Uterus (tissue), 3 donors: ENCODE measurements at regions not wholly inside any gene's neighbourhood (a gene's known extent, or its start where the extent isn't known, plus 50 kb on each side); places are given as distances from the start of the nearest gene placed in this dataset.
A peak's percentile ranks its signal among the peaks of the same experiment; 100 is the strongest.

Source experiments
- DNase-seq, 2 donors: peaks; one replicate each; pipeline ENCODE4 v3.0.0-alpha.2; 2019 to 2020
- H3K27ac ChIP-seq, 2 donors: fragments of 200-600 bp; sonication (generic); 1 replicate in 1 of 2; 2 replicates in 1 of 2; pipeline ENCODE4 v1.5.1; 2016 to 2018
- H3K27me3 ChIP-seq, 2 donors: fragments of 200-600 bp; sonication (generic); one replicate each; pipeline ENCODE4 v1.5.1; 2018 to 2019; ENCODE audit warnings: control low read depth in 1 of 2
- H3K36me3 ChIP-seq, 2 donors: fragments of 200-600 bp; sonication (generic); one replicate each; pipeline ENCODE4 v1.5.1; 2019; ENCODE audit warnings: control low read depth in 1 of 2
- H3K4me1 ChIP-seq, 2 donors: fragments of 200-600 bp; sonication (generic); one replicate each; pipeline ENCODE4 v1.5.1; 2018 to 2019; ENCODE audit warnings: control low read depth in 1 of 2
- H3K4me3 ChIP-seq, 2 donors: fragments of 200-600 bp; sonication (generic); 1 replicate in 1 of 2; 2 replicates in 1 of 2; pipeline ENCODE4 v1.5.1; 2018 to 2019; ENCODE audit warnings: mild to moderate bottlenecking in 1 of 2
- H3K9me3 ChIP-seq, 2 donors: fragments of 200-600 bp; sonication (generic); one replicate each; pipeline ENCODE4 v1.5.1; 2019; ENCODE audit warnings: control low read depth in 1 of 2
- POLR2A ChIP-seq, 2 donors: fragments of 450-650 bp; IDR thresholded peaks; one replicate each; pipeline ENCODE4 v1.6.1; 2016; ENCODE audit warnings: antibody characterized with exemption in 2 of 2, mild to moderate bottlenecking in 1 of 2, moderate library complexity in 1 of 2
- intact Hi-C: fragments of 100-400 bp; cut with DNase I; formaldehyde crosslinking; loops from one replicate; pipeline ENCODE4 v1.15.1; 2023; ENCODE audit warnings: low total_unique reads
- TF ChIP-seq, protein P1 (sequence below), 4 experiments: fragments of 200-600 bp in 2 of 4; fragments of 450-650 bp in 2 of 4; sonication (generic) in 2 of 4; IDR thresholded peaks; one replicate each; pipeline ENCODE4 v1.5.1; 2016 to 2019; ENCODE audit warnings: antibody characterized with exemption in 4 of 4, mild to moderate bottlenecking in 2 of 4, moderate library complexity in 1 of 4
- donor health status: DM: yes; HTN: yes; CAD: no.

- no peak for TF ChIP-seq POLR2A (IDR thresholded peaks at IDR 0.05)
- TF ChIP-seq, protein P1, sequence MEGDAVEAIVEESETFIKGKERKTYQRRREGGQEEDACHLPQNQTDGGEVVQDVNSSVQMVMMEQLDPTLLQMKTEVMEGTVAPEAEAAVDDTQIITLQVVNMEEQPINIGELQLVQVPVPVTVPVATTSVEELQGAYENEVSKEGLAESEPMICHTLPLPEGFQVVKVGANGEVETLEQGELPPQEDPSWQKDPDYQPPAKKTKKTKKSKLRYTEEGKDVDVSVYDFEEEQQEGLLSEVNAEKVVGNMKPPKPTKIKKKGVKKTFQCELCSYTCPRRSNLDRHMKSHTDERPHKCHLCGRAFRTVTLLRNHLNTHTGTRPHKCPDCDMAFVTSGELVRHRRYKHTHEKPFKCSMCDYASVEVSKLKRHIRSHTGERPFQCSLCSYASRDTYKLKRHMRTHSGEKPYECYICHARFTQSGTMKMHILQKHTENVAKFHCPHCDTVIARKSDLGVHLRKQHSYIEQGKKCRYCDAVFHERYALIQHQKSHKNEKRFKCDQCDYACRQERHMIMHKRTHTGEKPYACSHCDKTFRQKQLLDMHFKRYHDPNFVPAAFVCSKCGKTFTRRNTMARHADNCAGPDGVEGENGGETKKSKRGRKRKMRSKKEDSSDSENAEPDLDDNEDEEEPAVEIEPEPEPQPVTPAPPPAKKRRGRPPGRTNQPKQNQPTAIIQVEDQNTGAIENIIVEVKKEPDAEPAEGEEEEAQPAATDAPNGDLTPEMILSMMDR (IDR thresholded peaks at IDR 0.05), result no peak
- no peaks in the 10 kb centered on the region for H3K4me1 ChIP-seq
- intact Hi-C loops, result no loop called here
These were observed 133.4 kb upstream of the NBEA start for GRCh38 chr13:34808649-34809048.

GRCh38 chr13:34810996-34811395 is 131.1 kb upstream of the NBEA start:
- peaks cover 0 to 4% of the 10 kb centered on the region in 2 donors for H3K9me3 ChIP-seq
- no peak for TF ChIP-seq POLR2A (IDR thresholded peaks at IDR 0.05)
- TF ChIP-seq, protein P1 (IDR thresholded peaks at IDR 0.05), result no peak
- H3K27ac ChIP-seq, result no peak overlapping the region
- intact Hi-C loops, result no loop called here
- no peaks in the 10 kb centered on the region for H3K27me3 ChIP-seq
- H3K4me3 ChIP-seq, result no peak overlapping the region
- H3K4me1 ChIP-seq, result peaks cover 0 to 2% of the 10 kb centered on the region in 2 donors
- DNase-seq, result no peak
- no peaks in the 10 kb centered on the region for H3K36me3 ChIP-seq

More at GRCh38 chr13:34808649-34809048, 133.4 kb upstream of the NBEA start:
- DNase-seq, result no peak
- H3K9me3 ChIP-seq, result peaks cover 0 to 4% of the 10 kb centered on the region in 2 donors
- H3K27me3 ChIP-seq, result no peaks in the 10 kb centered on the region
- H3K36me3 ChIP-seq, result no peaks in the 10 kb centered on the region
- no peak overlapping the region for H3K27ac ChIP-seq
- H3K4me3 ChIP-seq, result no peak overlapping the region

- intact Hi-C loops, result no loop called here
- TF ChIP-seq POLR2A (IDR thresholded peaks at IDR 0.05), result no peak
- TF ChIP-seq, protein P1 (IDR thresholded peaks at IDR 0.05), result no peak
- H3K27ac ChIP-seq, result peak overlapping the region; percentile 66 to 81
These were observed 126.5 kb upstream of the NBEA start for GRCh38 chr13:34815526-34815925.

GRCh38 chr13:34816245-34816884 is 125.7 kb upstream of the NBEA start:
- Histone ChIP-seq H3K9me3 (peaks cover 0 to 4% of the 10 kb centered on the region in 2 donors), H3K27me3 (no peaks in the 10 kb centered on the region), H3K4me1 (peaks cover 0 to 16% of the 10 kb centered on the region in 2 donors), H3K4me3 (no peak overlapping the region), H3K27ac (peak overlapping the region; percentile 66 to 81), H3K36me3 (no peaks in the 10 kb centered on the region)
- DNase-seq, result peak in 1 of 2 donors; percentile 28
- intact Hi-C loops, result no loop called here
- TF ChIP-seq, protein P1 (IDR thresholded peaks at IDR 0.05), result no peak
- no peak for TF ChIP-seq POLR2A (IDR thresholded peaks at IDR 0.05)

More at GRCh38 chr13:34815526-34815925, 126.5 kb upstream of the NBEA start:
- H3K9me3 ChIP-seq, result peaks cover 0 to 4% of the 10 kb centered on the region in 2 donors
- no peak for DNase-seq
- no peaks in the 10 kb centered on the region for H3K36me3 ChIP-seq
- H3K4me3 ChIP-seq, result no peak overlapping the region
- no peaks in the 10 kb centered on the region for H3K27me3 ChIP-seq
- H3K4me1 ChIP-seq, result peaks cover 0 to 16% of the 10 kb centered on the region in 2 donors

- Histone ChIP-seq H3K36me3 (no peaks in the 10 kb centered on the region), H3K9me3 (peaks cover 0 to 4% of the 10 kb centered on the region in 2 donors), H3K4me1 (peaks cover 0 to 16% of the 10 kb centered on the region in 2 donors), H3K27me3 (no peaks in the 10 kb centered on the region), H3K27ac (peak overlapping the region; percentile 66 to 81), H3K4me3 (no peak overlapping the region)
- intact Hi-C loops, result no loop called here
- no peak for TF ChIP-seq POLR2A (IDR thresholded peaks at IDR 0.05)
- TF ChIP-seq, protein P1 (IDR thresholded peaks at IDR 0.05), result no peak
- no peak for DNase-seq
These were observed 125.0 kb upstream of the NBEA start for GRCh38 chr13:34816908-34817665.
